Stimulated activated CD4-positive, alpha-beta T cell treated with anti-CD3 and anti-CD28 coated beads, TNF-alpha, amount 100 ng/mL, for 24 hours (primary cell): ENCODE measurements at regions not wholly inside any gene's neighbourhood (a gene's known extent, or its start where the extent isn't known, plus 50 kb on each side); places are given as distances from the start of the nearest gene placed in this dataset.

ENCODE experiments used
- DNase-seq, 3 experiments: peaks; one replicate each; pipeline ENCODE4 v3.0.0-alpha.2; 2020; ENCODE audit warnings: low read depth in 3 of 3

GRCh38 chr9:79140751-79141150 is 431.0 kb upstream of the TLE4 start:
- no peak for DNase-seq

DNA sequence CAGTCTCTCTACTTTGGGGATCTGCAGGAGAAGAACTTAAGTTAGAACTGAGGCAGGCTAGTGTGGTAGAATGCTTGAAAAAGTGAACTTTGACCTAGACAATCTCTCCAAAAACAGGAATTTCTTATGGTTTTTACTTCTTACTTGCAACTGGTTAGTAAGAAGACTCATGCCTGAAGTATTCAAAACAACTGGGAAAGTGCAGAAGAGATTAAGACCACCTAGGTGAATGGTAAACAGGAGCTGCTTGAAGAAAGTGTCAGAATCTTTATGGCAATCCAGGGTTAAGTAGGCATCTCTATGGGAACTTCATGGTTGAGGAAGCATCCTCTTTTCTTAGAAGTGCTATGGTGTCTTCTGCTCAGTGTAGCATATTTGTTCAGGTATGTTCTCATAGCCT is 428.6 kb upstream of the TLE4 start:
- no peak for DNase-seq

DNA sequence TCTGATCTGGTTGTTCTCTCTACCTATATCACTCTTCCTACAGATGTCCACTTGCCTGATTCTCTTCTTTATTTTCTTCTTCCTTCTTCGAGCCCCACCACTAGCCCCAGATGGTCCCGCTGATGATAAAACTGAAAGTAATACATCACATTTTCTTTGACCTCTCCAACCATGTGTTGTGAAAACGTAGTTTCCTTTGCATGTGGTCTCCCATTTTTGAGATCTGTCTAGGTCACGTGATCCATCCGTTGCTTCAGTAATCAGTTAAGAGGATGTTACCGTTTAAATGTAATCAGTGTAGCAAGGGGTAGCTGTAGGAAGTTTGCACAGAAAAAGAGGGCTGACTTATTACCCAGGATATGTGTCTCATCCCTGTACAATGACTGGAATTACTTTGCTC is 426.3 kb upstream of the TLE4 start:
- no peak for DNase-seq

DNA sequence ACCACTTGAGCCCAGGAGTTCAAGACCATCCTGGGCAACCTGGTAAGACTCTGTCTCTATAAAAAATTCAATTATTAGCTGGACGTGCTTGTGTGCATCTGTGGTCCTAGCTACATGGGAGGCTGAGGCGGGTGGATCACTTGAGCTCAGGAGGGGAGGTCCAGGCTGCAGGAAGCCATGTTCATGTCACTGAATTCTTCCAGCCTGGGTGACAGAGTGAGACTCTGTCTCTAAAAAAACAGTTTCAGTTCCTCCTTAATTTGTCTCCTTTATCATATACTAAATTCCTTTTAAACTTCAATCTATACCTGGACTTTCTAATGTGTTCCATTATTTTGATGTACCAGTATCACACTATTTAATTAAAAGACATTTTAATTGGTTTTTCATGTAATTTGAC is 422.2 kb upstream of the TLE4 start:
- no peak for DNase-seq

GRCh38 chr9:79151791-79152190 is 420.0 kb upstream of the TLE4 start:
- DNase-seq = no peak

DNA sequence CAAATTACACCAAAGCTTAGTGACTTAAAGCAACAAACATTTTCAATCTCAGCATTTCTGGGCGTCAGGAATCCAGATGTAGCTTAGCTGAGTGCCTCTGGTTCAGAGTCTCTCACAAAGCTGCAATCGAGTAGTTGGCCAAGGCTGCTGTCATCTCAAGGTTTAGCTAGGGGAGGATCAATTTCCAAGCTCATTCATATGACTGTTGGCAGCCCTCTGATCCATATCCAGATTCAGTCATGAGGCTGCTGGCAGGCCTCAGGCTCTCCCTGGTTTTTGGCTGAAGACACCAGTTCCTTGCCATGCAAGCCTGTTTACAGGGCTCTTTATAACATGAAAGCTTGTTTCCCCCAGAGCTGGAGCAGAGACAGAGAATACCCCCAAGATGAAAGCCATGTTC is 419.5 kb upstream of the TLE4 start:
- no peak for DNase-seq

GRCh38 chr9:79154806-79155205 is 417.0 kb upstream of the TLE4 start:
- DNase-seq = no peak

GRCh38 chr9:79155308-79155707 is 416.5 kb upstream of the TLE4 start:
- DNase-seq = no peak

GRCh38 chr9:79163544-79163943 is 408.2 kb upstream of the TLE4 start:
- DNase-seq = no peak

DNA sequence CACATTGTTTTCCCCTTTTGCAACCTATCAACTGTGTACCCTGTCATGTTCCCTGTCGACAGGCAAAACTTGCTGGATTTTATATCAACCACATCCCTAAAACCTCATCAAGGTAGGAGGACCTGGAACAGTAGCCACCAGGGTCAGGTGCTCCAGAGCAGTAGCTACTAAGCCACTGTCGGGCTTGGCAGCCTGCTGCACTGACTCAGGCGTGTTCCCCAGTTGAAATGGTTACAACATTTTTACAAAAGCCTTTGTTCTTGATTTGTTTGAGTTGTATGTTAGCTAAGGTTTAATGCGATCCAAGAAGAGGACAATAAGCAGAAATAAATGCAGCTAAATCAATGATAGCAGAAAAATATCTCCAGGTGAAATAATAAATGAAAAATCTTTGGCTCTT is 407.4 kb upstream of the TLE4 start:
- DNase-seq = no peak

GRCh38 chr9:79165020-79165780 is 406.6 kb upstream of the TLE4 start:
- no peak for DNase-seq

DNA sequence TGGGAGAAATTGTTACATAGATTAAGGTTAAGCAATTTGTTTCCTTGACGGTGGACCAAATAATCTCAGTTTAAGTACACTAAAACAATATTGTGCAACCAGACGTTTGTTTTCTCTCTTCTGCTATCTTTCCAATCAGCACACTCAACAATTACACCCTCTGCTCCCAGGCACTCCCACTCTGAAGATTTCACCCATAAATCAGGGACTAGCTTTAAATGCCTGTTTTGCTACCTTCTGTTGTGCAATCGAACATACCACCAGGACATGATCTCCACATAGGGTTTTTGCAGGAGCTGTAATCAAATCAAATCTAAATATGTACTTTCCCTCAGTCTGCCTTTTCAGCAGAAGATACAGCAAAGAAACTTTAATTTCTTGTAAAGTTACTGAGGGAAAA is 405.8 kb upstream of the TLE4 start:
- DNase-seq = no peak

GRCh38 chr9:79170643-79171042 is 401.1 kb upstream of the TLE4 start:
- no peak for DNase-seq

DNA sequence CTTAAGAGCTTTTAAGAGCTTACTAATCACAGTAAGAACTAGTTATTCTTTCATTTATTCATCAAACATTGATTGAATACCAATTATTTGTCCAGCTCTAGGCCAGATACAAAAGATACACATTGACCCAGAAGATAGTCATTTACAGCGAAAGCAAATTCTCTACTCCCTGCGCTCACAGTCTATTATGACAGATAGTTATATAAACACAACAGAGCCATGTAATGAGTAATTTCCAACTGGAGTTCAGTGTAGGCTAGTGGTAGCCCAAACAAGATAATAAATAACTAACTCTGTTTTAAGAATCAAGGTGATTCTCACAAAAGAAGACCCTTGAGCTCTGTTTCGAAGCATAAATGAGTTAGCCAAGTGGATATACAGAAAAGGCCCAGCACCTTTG is 397.8 kb upstream of the TLE4 start:
- DNase-seq = no peak

DNA sequence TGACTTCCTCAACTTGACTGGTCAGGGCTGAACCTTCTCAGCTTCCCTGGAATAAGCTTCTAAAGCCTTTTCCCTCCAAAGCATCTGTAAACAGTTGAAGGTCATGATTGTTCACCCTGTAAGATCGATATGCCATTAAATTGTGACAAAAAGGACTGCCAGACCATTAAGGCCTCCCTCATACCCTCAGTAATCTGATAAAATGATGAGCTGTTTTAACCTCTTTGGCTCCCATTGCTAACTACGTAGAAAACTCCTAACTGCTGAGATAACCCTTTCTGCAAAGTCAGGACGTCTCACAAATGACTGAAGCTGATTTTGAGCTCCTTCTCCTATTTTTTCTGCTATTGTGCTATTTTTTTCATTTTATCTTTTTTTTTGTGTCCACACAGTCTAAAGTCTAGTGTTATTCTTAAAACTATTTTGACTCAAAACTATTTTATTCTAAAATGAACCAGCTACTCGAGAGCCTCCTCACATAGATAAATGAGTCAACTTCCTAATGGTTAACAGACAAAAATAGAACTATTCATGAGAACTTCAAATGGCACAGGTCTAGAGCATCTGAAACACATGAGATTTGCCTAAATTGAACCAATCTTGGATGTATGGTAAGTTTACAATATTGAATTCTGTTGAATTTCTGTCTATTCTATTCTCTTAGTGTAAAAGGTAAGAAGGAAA is 395.6 kb upstream of the TLE4 start:
- DNase-seq = no peak

GRCh38 chr9:79184831-79185230 is 386.9 kb upstream of the TLE4 start:
- no peak for DNase-seq

- DNase-seq = no peak
These were observed 385.9 kb upstream of the TLE4 start for GRCh38 chr9:79185866-79186265.

GRCh38 chr9:79189511-79189924 is 382.2 kb upstream of the TLE4 start:
- no peak for DNase-seq

DNA sequence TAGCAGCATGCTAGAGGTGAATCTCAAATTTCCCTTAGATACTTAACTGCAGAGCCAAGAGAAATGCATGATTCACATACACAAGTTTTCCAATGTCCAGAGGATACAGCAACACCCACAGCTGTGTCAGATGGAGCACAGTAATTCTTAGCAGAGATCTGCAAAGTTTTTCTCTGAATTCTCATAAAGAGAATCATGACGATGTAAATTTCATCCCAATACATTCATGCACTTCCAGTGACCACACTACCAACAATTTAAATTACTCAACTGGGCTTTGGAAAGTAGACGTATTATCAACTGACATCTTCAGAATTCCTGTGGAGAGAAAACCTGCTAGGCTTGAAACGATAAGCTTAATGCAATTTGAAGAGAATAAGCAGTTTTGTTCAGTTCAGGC is 378.8 kb upstream of the TLE4 start:
- no peak for DNase-seq

- no peak for DNase-seq
These were observed 378.1 kb upstream of the TLE4 start for GRCh38 chr9:79193501-79194223.

GRCh38 chr9:79195879-79196278 is 375.9 kb upstream of the TLE4 start:
- no peak for DNase-seq

DNA sequence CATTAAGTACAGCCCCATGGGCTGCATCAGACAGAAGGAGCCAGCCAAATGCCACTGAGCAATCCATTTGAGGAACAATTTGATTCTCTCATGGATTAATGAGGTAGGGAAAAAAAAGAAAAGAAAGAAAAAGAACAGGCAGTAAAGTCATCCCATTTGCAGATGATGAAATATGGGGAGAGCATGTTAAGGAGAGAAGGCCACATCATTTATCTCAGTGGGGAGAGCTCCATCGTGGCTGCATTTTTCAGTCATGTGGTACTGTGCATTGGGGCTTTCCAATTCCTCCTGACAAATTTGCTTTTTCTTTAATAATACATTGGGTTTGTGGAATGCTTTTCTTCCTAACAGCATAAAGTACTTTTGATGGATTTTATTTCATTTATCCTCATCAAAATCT is 375.2 kb upstream of the TLE4 start:
- no peak for DNase-seq

- no peak for DNase-seq
These were observed 371.4 kb upstream of the TLE4 start for GRCh38 chr9:79200336-79200735.
